ENCODE measurements at regions not wholly inside any gene's neighbourhood (a gene's known extent, or its start where the extent isn't known, plus 50 kb on each side); places are given as distances from the start of the nearest gene placed in this dataset.

GRCh38 chr4:189124149-189124758 is 816.4 kb upstream of the FRG1 start:
- TF ChIP-seq, protein P1, sequence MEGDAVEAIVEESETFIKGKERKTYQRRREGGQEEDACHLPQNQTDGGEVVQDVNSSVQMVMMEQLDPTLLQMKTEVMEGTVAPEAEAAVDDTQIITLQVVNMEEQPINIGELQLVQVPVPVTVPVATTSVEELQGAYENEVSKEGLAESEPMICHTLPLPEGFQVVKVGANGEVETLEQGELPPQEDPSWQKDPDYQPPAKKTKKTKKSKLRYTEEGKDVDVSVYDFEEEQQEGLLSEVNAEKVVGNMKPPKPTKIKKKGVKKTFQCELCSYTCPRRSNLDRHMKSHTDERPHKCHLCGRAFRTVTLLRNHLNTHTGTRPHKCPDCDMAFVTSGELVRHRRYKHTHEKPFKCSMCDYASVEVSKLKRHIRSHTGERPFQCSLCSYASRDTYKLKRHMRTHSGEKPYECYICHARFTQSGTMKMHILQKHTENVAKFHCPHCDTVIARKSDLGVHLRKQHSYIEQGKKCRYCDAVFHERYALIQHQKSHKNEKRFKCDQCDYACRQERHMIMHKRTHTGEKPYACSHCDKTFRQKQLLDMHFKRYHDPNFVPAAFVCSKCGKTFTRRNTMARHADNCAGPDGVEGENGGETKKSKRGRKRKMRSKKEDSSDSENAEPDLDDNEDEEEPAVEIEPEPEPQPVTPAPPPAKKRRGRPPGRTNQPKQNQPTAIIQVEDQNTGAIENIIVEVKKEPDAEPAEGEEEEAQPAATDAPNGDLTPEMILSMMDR (IDR thresholded peaks at IDR 0.05) = peak in 3 of 4 experiments; percentile 20 to 44 (median 27)
- TF ChIP-seq POLR2A (IDR thresholded peaks at IDR 0.05) = no peak
